DOHH2 (cell line): ENCODE measurements at regions not wholly inside any gene's neighbourhood (a gene's known extent, or its start where the extent isn't known, plus 50 kb on each side); places are given as distances from the start of the nearest gene placed in this dataset.

Source experiments
- H3F3A ChIP-seq: fragments of 200-600 bp; sonication (generic), shearing (Covaris generic); 2 replicates; pipeline ENCODE4 v1.6.0; 2016; ENCODE audit warnings: antibody characterized with exemption, mild to moderate bottlenecking; ENCODE audit not compliant: control insufficient read depth, insufficient read depth
- H3K27ac ChIP-seq: fragments of 200-600 bp; sonication (generic); 2 replicates; pipeline ENCODE4 v1.5.1; 2014; ENCODE audit warnings: low read depth, mild to moderate bottlenecking, low read length, moderate library complexity
- H3K27me3 ChIP-seq: fragments of 200-600 bp; sonication (generic); 2 replicates; pipeline ENCODE4 v1.6.1; 2014; ENCODE audit warnings: mild to moderate bottlenecking, low read length, mixed read lengths; ENCODE audit not compliant: control insufficient read depth
- H3K36me3 ChIP-seq: fragments of 200-600 bp; sonication (generic); 2 replicates; pipeline ENCODE4 v1.6.1; 2014; ENCODE audit warnings: mild to moderate bottlenecking, low read length, moderate library complexity, mixed read lengths; ENCODE audit not compliant: control insufficient read depth
- H3K4me1 ChIP-seq: fragments of 200-600 bp; sonication (generic); 2 replicates; pipeline ENCODE4 v1.6.1; 2014; ENCODE audit warnings: mild to moderate bottlenecking, low read length, mixed read lengths; ENCODE audit not compliant: control insufficient read depth
- H3K4me2 ChIP-seq: fragments of 200-600 bp; sonication (generic); 2 replicates; pipeline ENCODE4 v1.6.0; 2014; ENCODE audit warnings: mild to moderate bottlenecking, low read length, moderate library complexity
- H3K4me3 ChIP-seq: fragments of 200-600 bp; sonication (generic); 2 replicates; pipeline ENCODE4 v1.5.1; 2014; ENCODE audit warnings: mild to moderate bottlenecking, low read length, mixed read lengths
- H3K79me2 ChIP-seq: fragments of 200-600 bp; sonication (generic); 2 replicates; pipeline ENCODE4 v1.6.1; 2014; ENCODE audit warnings: mild to moderate bottlenecking, low read length, mixed read lengths; ENCODE audit not compliant: control insufficient read depth
- H3K9me2 ChIP-seq: fragments of 200-600 bp; sonication (generic); replicated peaks from 2 replicates; pipeline ENCODE4 v1.6.1; 2014; ENCODE audit warnings: mild to moderate bottlenecking, low read length, mixed read lengths; ENCODE audit not compliant: control insufficient read depth
- H3K9me3 ChIP-seq: fragments of 200-600 bp; sonication (generic); 2 replicates; pipeline ENCODE4 v1.6.1; 2014; ENCODE audit warnings: antibody characterized with exemption, low read length, mixed read lengths; ENCODE audit not compliant: control insufficient read depth, insufficient read depth
- H4K20me1 ChIP-seq: fragments of 200-600 bp; sonication (generic); 2 replicates; pipeline ENCODE4 v1.6.0; 2014; ENCODE audit warnings: low read depth, mild to moderate bottlenecking, antibody characterized with exemption, low read length, moderate library complexity; ENCODE audit not compliant: control insufficient read depth, insufficient read depth
- CTCF ChIP-seq: fragments of 200-600 bp; sonication (generic); IDR thresholded peaks from one replicate; pipeline ENCODE4 v1.5.1; 2014; ENCODE audit warnings: antibody characterized with exemption, mild to moderate bottlenecking, low read depth, low read length; ENCODE audit not compliant: poor library complexity, severe bottlenecking
- EZH2phosphoT487 ChIP-seq: fragments of 200-600 bp; sonication (generic); IDR thresholded peaks from 2 replicates; pipeline ENCODE4 v1.6.1; 2017; ENCODE audit warnings: borderline replicate concordance, mild to moderate bottlenecking, antibody characterized with exemption, low read length, moderate library complexity, mixed read lengths

GRCh38 chr10:118871244-118871865, 116.6 kb upstream of the CACUL1 start:
- Histone ChIP-seq H3F3A (no peaks in the 10 kb centered on the region), H3K9me3 (no peaks in the 10 kb centered on the region), H3K27ac (no peak overlapping the region), H4K20me1 (no peaks in the 10 kb centered on the region), H3K4me1 (no peaks in the 10 kb centered on the region), H3K36me3 (no peaks in the 10 kb centered on the region), H3K79me2 (no peaks in the 10 kb centered on the region), H3K9me2 (no peaks in the 10 kb centered on the region), H3K27me3 (peaks cover 14% of the 10 kb centered on the region), H3K4me3 (no peak overlapping the region), H3K4me2 (no peak overlapping the region)
- TF ChIP-seq CTCF, result no peak

GRCh38 chr10:118873091-118873737, 118.4 kb upstream of the CACUL1 start:
- Histone ChIP-seq H3K4me1 (no peaks in the 10 kb centered on the region), H3K4me2 (no peak overlapping the region), H3K27ac (no peak overlapping the region), H3K9me3 (no peaks in the 10 kb centered on the region), H3K4me3 (no peak overlapping the region), H3K9me2 (no peaks in the 10 kb centered on the region), H3F3A (no peaks in the 10 kb centered on the region), H3K79me2 (no peaks in the 10 kb centered on the region), H4K20me1 (no peaks in the 10 kb centered on the region), H3K27me3 (peaks cover 18% of the 10 kb centered on the region), H3K36me3 (no peaks in the 10 kb centered on the region)
- no peak for TF ChIP-seq CTCF
- no peak for TF ChIP-seq EZH2phosphoT487

GRCh38 chr10:118873738-118874105, 119.0 kb upstream of the CACUL1 start:
- no peaks in the 10 kb centered on the region for H3K9me3 ChIP-seq
- peaks cover 18% of the 10 kb centered on the region for H3K27me3 ChIP-seq
- H3F3A ChIP-seq, result no peaks in the 10 kb centered on the region
- no peaks in the 10 kb centered on the region for H3K36me3 ChIP-seq
- no peaks in the 10 kb centered on the region for H3K4me1 ChIP-seq
- no peak overlapping the region for H3K27ac ChIP-seq
- H3K9me2 ChIP-seq, result no peaks in the 10 kb centered on the region
- no peaks in the 10 kb centered on the region for H3K79me2 ChIP-seq
- no peak overlapping the region for H3K4me2 ChIP-seq
- H4K20me1 ChIP-seq, result no peaks in the 10 kb centered on the region
- TF ChIP-seq EZH2phosphoT487, result no peak
- H3K4me3 ChIP-seq, result no peak overlapping the region

- H3K27me3 ChIP-seq, result peaks cover 18% of the 10 kb centered on the region
- no peaks in the 10 kb centered on the region for H3K36me3 ChIP-seq
- H4K20me1 ChIP-seq, result no peaks in the 10 kb centered on the region
- H3F3A ChIP-seq, result no peaks in the 10 kb centered on the region
- no peak overlapping the region for H3K4me2 ChIP-seq
- no peak overlapping the region for H3K4me3 ChIP-seq
- no peak overlapping the region for H3K27ac ChIP-seq
- H3K4me1 ChIP-seq, result no peaks in the 10 kb centered on the region
- TF ChIP-seq EZH2phosphoT487 (no peak), CTCF (no peak)
- H3K9me2 ChIP-seq, result no peaks in the 10 kb centered on the region
- no peaks in the 10 kb centered on the region for H3K79me2 ChIP-seq
- H3K9me3 ChIP-seq, result no peaks in the 10 kb centered on the region
These were observed 119.4 kb upstream of the CACUL1 start for GRCh38 chr10:118874171-118874570.
